ENCODE measurements at regions not wholly inside any gene's neighbourhood (a gene's known extent, or its start where the extent isn't known, plus 50 kb on each side); places are given as distances from the start of the nearest gene placed in this dataset.
"Not testable (repeated sequence)": the region's sequence is repeated elsewhere in the genome, so short reads cannot be mapped to it uniquely, and the experiment has no call there.

DNA sequence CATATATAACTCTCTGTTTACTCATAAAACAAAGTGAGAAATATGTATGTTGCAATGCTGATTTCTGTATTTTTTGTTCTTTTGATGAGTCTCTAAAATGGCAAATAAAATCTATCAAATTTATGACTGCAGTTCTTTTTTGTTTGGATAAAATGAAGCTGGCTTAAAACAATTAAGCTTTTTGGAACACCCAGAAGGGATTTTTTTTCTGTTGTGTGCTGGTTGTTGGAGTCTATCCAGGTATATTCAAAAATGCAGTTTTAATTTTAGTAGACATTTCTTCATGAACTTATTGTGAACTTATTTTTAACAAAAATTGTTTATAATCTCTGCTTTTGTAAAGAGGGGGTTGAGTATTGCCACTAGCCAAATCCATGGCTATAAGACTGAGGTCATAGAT, 405.5 kb downstream of the RAP2B start:
- no peak for DNase-seq

DNA sequence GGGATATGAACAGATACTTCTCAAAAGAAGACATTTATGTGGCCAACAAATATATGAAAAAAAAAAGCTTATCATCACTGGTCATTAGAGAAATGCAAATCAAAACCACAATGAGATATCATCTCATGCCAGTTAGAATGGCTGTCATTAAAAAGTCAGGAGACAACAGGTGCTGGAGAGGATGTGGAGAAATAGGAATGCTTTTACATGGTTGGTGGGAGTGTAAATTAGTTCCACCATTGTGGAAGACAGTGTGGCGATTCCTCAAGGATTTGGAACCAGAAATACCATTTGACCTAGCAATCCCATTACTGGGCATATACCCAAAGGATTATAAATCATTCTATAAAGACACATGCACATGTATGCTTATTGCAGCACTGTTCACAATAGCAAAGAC, 408.5 kb downstream of the RAP2B start:
- DNase-seq = not testable (repeated sequence)

GRCh38 chr3:153572165-153572564, 410.1 kb downstream of the RAP2B start:
- no peak for DNase-seq

DNA sequence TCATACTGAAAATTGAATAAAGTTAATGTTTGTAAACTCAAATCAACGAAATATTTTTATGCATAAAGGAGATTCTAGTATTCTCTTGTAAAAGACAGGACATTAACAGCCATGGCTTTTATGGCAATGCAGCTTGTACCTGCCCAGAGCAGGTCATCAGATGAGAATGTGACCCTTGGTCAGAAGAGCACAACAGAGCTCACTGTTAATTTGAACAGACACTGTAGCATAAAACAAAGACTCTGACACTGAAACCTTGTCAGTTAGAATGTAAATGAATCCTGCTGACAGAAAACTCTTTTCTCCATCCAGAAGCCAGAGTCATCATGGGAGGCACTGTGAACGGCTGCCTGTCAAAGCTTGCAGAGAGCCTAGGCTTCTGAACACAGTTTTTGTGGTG, 410.6 kb downstream of the RAP2B start:
- DNase-seq = no peak

DNA sequence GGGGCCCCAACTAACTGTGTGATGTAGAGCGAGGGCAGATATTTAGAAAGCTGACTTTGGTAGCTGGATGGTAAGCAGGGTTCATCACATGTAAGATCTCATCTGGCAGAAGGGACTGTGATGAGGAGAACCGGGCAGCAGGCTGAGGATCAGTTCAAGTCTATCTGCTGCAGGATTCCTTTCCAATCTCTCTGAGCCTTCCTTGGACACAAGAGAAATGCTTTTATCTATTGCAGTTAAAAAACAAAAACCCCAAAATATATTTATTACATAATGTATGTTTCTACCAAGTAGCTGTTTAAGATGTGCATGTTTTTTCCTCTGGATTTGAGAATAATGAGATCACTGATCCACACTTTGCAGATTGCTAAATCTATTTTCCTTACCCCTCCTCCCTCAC, 411.5 kb downstream of the RAP2B start:
- no peak for DNase-seq

GRCh38 chr3:153574445-153574844, 412.4 kb downstream of the RAP2B start:
- DNase-seq = no peak

DNA sequence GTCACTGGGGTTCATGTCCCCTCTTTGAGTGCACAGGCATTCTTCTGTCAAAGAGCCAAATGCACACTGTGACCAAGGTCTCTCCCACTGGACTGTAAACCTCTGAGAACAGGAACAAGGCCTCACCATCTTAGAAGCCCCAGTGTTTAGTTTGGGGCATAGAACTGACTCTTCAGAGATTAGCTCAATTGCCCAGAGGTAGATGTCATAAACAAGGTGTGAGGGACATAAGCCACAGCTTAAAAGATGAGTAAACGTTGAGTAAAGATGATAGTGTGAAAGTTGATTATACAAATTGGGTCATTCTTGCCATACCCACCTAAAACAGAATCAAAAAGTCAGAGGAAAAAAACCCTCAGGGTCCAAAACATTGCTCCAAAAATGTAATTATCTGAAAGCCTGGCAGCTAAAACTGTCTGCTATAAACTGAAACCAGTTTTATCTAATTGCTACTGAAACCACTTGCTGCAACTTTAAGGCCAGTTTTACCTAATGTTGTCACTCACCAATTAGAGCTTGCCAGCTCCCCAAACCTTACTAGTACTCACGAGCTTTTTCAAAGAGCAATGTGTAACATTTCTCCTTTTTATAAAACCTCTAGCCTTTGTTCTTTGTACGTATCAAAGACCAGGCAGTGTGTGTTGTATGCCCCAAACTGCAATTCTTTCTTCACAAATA, 415.2 kb downstream of the RAP2B start:
- DNase-seq = no peak

DNA sequence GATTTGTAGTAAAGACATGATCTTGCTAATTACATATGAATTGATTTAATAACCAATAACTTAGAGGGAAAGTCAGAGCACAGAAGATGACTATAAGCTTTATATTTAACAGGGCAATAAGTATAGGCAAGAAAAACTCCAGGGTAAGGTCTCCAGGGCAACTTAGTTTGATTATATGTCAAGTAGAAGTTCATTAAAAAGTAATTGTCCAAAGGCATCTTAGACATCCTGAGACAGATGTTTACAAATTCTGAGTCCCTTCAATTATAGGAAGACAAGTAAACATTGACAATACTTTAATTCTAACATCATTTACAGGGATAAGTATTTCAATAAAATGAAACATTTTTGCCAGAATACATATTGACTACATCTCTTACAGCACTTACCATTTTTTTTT, 416.0 kb downstream of the RAP2B start:
- no peak for DNase-seq

- DNase-seq = no peak
Measured at GRCh38 chr3:153590051-153590450, 428.0 kb downstream of the RAP2B start.

DNA sequence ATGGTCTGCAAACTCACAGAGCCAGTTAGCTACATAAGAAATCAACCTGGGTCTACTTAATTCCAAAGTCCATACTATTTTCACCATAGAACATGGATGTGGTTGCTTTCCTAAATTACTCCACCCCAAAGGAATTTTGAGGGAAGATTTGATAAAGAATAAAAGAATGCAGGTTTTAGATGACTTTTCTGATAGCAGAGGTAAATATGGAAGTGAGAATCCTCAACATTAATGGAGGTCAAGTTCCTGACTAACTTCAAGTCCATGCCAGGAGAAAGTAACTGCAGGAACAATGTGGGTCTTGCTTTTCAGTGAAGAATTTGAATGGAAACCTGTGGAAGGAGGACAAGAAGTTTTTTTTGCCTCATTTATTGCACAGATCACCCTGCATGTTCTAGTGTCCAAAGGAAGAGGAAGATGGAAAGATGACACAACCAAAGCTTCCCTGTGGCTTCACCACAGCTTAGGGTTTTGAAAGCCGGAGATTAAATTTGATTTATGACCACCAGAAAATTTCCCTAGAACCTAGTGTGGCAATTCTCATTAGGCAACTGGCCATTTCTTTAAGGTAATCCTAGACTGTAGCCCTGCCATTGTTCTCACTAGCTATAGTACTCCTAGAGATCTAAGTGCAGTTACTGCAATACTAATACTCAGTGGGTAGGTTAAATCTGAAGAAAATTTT, 429.7 kb downstream of the RAP2B start:
- DNase-seq = no peak

- no peak for DNase-seq
Measured at GRCh38 chr3:153595186-153595815, 433.3 kb downstream of the RAP2B start.

DNA sequence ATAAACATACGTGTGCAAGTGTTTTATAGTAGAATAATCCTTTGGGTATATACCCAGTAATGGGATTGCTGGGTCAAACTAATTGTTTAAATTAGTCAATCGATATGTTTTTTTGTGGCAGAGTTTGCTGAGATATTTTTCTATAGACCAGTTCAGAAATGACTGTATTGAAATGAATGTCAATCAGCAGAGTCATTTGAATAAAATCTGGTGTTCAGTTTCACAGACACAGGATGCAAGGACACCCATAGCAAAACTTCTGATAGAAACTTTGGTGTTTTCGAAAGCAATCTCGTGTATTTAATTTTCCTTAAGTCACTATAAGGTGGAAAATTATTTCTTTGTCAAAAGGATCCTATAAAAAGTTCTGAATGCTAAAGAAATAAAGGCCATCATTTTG, 434.4 kb downstream of the RAP2B start:
- no peak for DNase-seq

DNA sequence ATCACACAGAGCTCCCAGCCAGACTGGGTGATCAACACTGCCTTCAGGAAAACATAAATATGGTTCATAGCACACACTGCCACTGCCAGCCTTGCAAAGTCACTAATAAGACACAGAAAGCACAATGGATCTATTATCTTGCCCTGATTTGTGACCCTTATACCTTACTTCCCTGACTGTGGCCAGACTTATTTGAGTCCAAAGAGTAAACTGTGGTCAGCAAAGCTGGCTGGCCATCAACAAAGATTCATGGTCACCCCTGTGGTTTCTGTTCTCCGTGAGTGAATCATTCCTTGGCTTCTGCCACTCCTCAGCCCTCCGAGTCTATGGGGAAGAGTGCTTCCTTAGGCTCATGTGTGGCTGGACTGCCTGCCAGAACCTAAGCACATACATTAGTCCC, 437.7 kb downstream of the RAP2B start:
- DNase-seq = no peak

DNA sequence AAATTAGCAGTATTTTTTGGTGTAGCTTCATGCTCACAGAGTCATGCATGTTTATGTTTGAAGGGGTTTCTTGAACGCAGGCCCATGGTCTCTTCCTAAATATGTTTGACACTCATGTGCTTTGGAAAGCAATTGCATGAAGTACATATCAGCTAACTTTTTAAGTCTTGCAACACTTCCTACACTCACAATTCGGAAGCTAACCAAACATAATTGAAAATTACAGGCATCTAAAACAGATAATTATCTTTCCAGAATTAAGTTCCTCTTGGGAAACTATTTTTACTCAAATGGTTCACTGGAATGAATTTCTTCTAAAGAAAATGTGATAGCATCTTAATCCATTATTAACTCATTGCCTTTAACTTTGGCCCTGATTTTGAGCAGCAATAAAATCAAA, 438.9 kb downstream of the RAP2B start:
- DNase-seq = no peak

- DNase-seq = no peak
Measured at GRCh38 chr3:153601374-153601853, 439.4 kb downstream of the RAP2B start.

DNA sequence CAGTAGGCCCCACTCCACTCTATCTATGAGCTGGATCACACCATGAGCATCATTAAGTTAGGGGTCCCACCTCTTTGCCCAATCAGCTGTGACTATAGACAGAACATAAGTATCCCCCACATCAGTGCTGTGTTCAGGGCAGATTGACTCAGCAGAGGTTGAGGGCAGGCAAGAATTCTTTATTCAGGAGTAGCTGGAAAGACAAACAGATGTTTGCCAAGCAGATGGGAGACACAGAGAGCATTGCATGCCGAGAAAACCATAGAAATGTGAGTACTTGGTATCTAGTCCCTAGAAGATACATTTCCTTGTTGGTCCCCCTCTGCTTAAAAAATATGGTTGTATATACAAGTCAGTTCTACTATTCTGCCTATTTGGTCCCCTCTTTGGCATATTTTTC, 440.8 kb downstream of the RAP2B start:
- no peak for DNase-seq

- no peak for DNase-seq
Measured at GRCh38 chr3:153614140-153614539, 452.1 kb downstream of the RAP2B start.

DNA sequence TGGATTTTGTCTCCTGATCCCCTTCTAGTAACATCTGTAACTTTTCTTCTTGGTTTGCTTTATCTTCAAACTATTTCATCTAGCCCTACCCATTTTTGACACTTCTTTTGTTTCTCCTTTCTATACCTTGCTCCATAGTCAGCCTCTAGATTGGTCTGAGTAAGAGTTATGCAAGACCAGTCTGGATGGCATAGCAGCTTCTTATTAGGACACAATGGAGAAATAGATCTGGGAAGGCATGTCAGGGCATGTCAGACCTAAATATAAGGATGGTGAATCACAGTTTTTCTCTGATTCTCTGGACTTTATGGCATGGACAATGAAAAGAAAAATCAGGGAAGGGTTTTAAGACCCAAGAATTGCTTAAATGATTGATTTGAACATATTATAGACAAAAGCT, 452.5 kb downstream of the RAP2B start:
- no peak for DNase-seq

- no peak for DNase-seq
Measured at GRCh38 chr3:153615863-153616262, 453.8 kb downstream of the RAP2B start.

DNA sequence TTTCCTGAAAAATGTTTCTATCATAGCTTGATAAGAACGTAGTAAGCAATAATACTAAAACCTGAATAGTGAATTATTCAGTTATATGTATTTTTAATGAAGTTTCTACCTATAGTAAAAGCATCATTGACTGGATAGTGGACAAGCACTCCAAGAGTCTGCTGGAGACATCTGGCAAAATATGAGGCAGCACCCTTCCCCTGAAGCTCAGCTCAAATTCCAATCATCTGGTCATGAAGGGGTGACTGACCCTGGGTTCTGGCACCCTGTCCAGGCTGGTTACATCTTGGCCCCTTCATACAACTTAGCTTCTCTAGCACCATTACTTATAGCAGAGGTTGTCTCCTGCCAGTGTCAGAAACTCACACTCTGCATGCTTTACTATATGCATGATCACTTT, 455.4 kb downstream of the RAP2B start:
- DNase-seq = no peak

DNA sequence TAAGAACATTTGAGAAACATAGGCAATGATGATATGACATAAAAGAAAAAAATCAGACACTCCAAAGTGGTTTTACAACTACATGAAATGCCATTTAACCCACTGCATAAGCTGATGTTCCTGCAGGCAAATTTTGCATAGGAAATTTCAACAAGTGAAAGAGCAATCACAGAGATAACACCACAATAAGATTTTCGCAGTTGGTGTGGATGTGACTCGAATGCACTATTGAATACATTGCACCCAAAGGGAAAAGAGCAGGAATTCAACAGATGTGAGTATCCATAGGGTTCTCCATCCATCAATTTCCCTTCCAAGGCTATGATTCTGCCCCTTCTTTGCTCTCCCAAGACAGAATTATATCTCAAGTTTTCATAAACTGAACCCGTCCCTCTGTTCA, 456.1 kb downstream of the RAP2B start:
- DNase-seq = no peak

GRCh38 chr3:153619268-153619667, 457.2 kb downstream of the RAP2B start:
- DNase-seq = no peak

GRCh38 chr3:153621953-153622352, 459.9 kb downstream of the RAP2B start:
- peak; percentile 30 for DNase-seq

- no peak for DNase-seq
Measured at GRCh38 chr3:153623834-153624233, 461.8 kb downstream of the RAP2B start.

All from CD4-positive, alpha-beta T cell treated with Interleukin-17A for 4 hours (primary cell).